B cell (primary cell): ENCODE measurements at regions not wholly inside any gene's neighbourhood (a gene's known extent, or its start where the extent isn't known, plus 50 kb on each side); places are given as distances from the start of the nearest gene placed in this dataset.

Experiments used
- CTCF ChIP-seq: fragments of 200-600 bp; IDR thresholded peaks from one replicate; pipeline ENCODE4 v1.8.0; 2022; ENCODE audit warnings: antibody characterized with exemption, mild to moderate bottlenecking
- EZH2 ChIP-seq: IDR thresholded peaks from 2 replicates; pipeline ENCODE4 v1.6.1; 2012; ENCODE audit warnings: borderline replicate concordance, low read depth, mild to moderate bottlenecking, moderate library complexity, low read length; ENCODE audit not compliant: insufficient read depth, poor library complexity, severe bottlenecking

GRCh38 chr4:189062047-189062820 lies 878.4 kb upstream of the FRG1 start:
- TF ChIP-seq CTCF (no peak), EZH2 (no peak)
